GM12874 (cell line): ENCODE measurements at regions not wholly inside any gene's neighbourhood (a gene's known extent, or its start where the extent isn't known, plus 50 kb on each side); places are given as distances from the start of the nearest gene placed in this dataset.

Source experiments
- CTCF ChIP-seq: IDR thresholded peaks from 2 replicates; pipeline ENCODE4 v1.5.1; 2011; ENCODE audit warnings: low read depth, mild to moderate bottlenecking, control low read depth, low read length, moderate library complexity; ENCODE audit not compliant: insufficient read depth

GRCh38 chr13:82088781-82089180 is 1747.9 kb upstream of the SPRY2 start:
- no peak for TF ChIP-seq CTCF

- no peak for TF ChIP-seq CTCF
Measured at GRCh38 chr13:82076496-82076895, 1735.6 kb upstream of the SPRY2 start.

- no peak for TF ChIP-seq CTCF
Measured at GRCh38 chr13:82070416-82070815, 1729.5 kb upstream of the SPRY2 start.

GRCh38 chr13:82062772-82063171 is 1721.8 kb upstream of the SPRY2 start:
- no peak for TF ChIP-seq CTCF

- TF ChIP-seq CTCF: no peak
Measured at GRCh38 chr13:82058364-82058763, 1717.4 kb upstream of the SPRY2 start.

GRCh38 chr13:82036602-82037001 is 1695.7 kb upstream of the SPRY2 start:
- no peak for TF ChIP-seq CTCF

GRCh38 chr13:82011355-82011754 is 1670.4 kb upstream of the SPRY2 start:
- no peak for TF ChIP-seq CTCF

GRCh38 chr13:82010780-82011179 is 1669.9 kb upstream of the SPRY2 start:
- no peak for TF ChIP-seq CTCF
